ENCODE measurements at regions not wholly inside any gene's neighbourhood (a gene's known extent, or its start where the extent isn't known, plus 50 kb on each side); places are given as distances from the start of the nearest gene placed in this dataset.

DNA sequence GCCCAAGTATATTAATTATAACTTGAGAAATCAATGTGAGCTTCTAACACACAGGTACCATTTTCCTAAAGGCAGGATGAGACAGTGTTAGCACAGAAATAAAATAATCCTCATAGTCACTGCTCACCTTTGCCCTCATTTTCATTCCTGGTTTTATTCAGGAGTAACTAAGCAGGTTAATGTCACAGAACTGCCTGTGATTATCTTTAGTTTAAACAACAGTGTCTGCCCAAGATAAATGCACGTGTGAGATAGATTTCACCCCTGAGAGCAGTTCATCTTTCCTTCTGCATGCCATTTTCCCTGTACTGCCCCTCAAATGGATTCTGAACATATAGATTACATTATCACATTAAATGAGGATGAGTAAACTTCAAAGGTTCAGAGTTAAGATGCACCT lies 250.7 kb downstream of the RMST start:
- TF ChIP-seq, protein P1, sequence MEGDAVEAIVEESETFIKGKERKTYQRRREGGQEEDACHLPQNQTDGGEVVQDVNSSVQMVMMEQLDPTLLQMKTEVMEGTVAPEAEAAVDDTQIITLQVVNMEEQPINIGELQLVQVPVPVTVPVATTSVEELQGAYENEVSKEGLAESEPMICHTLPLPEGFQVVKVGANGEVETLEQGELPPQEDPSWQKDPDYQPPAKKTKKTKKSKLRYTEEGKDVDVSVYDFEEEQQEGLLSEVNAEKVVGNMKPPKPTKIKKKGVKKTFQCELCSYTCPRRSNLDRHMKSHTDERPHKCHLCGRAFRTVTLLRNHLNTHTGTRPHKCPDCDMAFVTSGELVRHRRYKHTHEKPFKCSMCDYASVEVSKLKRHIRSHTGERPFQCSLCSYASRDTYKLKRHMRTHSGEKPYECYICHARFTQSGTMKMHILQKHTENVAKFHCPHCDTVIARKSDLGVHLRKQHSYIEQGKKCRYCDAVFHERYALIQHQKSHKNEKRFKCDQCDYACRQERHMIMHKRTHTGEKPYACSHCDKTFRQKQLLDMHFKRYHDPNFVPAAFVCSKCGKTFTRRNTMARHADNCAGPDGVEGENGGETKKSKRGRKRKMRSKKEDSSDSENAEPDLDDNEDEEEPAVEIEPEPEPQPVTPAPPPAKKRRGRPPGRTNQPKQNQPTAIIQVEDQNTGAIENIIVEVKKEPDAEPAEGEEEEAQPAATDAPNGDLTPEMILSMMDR (IDR thresholded peaks at IDR 0.05): no peak
- TF ChIP-seq EP300 (IDR thresholded peaks at IDR 0.05) (no peak), POLR2A (IDR thresholded peaks at IDR 0.05) (no peak)

All from tibial nerve (tissue), 4 donors.